ENCODE measurements at regions not wholly inside any gene's neighbourhood (a gene's known extent, or its start where the extent isn't known, plus 50 kb on each side); places are given as distances from the start of the nearest gene placed in this dataset.
A peak's percentile ranks its signal among the peaks of the same experiment; 100 is the strongest.

GRCh38 chr2:175559613-175560012, 378.1 kb upstream of the ATP5MC3 start:
- no peak for DNase-seq

DNA sequence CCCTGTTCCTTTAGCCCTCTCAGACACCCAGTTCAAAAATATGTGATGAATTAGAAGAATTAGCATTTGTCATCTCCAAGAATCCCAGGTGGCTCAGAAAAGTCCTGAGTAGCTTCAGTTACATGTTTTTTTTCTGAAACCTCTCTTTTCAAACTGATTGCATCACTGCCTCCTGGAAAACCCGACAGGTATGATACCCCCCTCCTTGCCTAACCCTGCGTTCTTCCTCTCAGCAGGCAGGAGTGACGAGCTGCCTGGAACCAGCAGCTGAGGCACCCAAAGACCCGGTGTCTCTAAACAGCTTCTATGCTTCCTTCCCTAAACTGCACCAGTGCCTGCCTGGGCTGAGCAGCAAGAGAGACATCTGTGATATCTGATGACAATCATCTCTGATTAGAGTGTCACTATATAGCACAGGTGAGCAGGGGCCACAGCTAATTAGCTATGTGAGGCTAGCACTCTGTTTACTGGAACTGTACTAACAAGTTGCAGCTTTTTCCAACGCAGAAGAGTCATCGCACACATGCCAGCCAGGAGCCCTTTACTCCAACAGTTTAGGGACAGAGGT, 376.4 kb upstream of the ATP5MC3 start:
- DNase-seq, result no peak

GRCh38 chr2:175553910-175554309, 372.4 kb upstream of the ATP5MC3 start:
- no peak for DNase-seq

GRCh38 chr2:175552902-175553301, 371.4 kb upstream of the ATP5MC3 start:
- DNase-seq, result no peak

GRCh38 chr2:175540421-175540820, 358.9 kb upstream of the ATP5MC3 start:
- no peak for DNase-seq

DNA sequence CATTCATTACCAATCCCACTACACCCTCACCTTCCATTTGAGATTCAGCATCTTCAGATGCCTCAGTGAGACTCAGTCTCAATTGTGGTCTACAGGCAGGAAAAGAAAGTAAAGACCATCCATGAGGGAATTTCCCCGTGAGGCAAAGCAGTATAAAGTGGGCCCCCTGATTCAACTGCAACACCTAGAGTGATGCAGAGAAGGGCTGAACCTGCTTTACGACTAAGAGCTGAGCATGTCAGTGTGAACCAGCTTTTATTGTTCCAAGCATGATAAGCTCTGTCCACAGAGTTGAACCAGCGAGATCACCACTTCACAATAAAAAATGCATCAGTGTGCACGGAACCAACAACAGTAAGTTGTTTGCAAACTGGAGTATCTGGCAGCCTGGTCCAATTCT, 357.6 kb upstream of the ATP5MC3 start:
- no peak for DNase-seq

- DNase-seq, result no peak
These were observed 354.5 kb upstream of the ATP5MC3 start for GRCh38 chr2:175536059-175536458.

DNA sequence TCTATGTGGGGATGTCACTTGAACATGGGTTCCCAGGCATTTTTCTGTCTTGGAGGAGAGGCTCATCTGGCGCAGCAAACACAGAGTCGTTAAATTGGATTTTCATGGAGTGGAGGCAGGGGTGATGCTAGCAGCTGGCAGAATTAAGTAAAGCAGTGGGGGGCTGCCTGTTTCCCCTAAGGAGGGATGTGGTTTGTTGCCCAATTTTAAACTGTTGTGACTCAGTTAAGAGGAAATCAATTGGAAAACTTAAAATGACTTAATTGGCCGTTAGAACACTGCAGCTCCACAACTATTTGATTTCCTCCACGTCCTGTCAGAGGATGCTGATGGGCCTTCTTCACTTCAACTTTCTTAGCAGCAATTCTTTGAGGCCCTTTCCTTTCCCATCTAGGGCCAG, 354.1 kb upstream of the ATP5MC3 start:
- no peak for DNase-seq

GRCh38 chr2:175525975-175526374, 344.5 kb upstream of the ATP5MC3 start:
- no peak for DNase-seq

DNA sequence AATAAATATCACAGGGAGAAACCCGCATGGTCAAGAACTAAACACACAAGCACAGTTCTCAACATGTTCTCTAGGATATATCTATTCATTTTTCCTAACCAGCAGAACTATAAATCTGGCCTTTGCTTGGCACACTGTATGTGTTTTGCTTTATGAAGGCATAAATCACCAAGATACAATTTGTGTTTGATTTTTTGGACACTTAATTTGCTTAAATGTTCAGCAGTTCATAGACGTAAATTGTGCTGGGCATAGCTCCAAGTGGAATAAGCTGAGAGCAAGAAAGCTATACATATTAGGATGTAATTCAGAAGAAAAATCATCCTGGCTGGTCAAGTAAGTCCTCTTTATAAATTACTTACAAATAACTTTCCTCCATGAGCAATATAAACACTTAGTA, 341.5 kb upstream of the ATP5MC3 start:
- no peak for DNase-seq

DNA sequence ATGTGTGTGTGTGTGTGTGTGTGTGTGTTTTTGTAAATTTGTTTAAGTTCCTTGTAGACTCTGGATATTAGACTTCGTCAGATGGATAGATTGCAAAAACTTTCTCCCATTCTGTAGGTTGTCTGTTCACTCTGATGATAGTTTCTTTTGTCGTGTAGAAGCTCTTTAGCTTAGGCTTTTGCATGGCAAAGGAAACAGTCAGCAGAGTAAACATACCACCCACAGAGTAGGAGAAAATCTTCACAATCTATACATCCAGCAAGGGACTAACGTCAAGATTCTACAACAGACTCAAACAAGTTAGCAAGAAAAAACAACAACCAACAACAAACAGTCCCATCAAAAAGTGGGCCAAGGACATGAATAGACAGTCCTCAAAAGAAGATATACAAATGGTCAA, 336.7 kb upstream of the ATP5MC3 start:
- no peak for DNase-seq

DNA sequence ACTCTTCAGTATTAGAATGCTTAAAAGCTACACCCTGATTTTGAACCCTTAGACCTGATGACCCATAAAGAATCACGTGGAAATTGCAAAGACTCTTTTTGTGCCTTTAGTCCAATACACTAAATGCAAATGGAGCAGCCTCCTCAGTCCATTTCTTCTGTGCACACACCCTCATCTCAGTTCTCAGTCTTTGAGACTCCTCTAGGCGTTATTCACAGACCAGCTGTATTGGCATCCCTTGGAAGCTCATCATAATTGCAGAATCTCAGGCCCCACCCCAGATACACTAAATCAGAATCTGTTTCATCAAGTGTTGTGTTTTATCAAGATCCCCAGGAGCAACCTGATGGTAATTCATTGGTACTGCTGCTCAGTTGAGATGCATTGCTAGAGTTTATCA, 335.0 kb upstream of the ATP5MC3 start:
- DNase-seq, result no peak

DNA sequence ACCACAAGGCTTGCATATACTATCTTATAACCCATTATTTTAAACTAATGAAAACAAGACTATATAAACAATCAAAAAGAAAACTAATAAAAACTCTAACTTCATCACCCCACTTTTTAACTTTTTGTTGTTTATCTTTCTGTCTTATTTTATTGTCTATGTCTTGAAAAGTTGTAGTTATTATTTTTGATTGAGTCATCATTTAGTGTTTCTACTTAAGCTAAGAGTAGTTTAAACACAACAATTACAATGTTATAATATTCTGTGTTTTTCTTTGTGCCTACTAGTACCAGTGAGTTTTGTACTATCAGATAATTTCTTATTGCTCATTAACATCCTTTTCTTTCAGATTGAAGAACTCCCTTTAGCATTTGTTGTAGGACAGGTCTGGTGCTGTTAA, 318.7 kb upstream of the ATP5MC3 start:
- no peak for DNase-seq

- DNase-seq, result peak; percentile 76
These were observed 308.9 kb upstream of the ATP5MC3 start for GRCh38 chr2:175490360-175490791.

DNA sequence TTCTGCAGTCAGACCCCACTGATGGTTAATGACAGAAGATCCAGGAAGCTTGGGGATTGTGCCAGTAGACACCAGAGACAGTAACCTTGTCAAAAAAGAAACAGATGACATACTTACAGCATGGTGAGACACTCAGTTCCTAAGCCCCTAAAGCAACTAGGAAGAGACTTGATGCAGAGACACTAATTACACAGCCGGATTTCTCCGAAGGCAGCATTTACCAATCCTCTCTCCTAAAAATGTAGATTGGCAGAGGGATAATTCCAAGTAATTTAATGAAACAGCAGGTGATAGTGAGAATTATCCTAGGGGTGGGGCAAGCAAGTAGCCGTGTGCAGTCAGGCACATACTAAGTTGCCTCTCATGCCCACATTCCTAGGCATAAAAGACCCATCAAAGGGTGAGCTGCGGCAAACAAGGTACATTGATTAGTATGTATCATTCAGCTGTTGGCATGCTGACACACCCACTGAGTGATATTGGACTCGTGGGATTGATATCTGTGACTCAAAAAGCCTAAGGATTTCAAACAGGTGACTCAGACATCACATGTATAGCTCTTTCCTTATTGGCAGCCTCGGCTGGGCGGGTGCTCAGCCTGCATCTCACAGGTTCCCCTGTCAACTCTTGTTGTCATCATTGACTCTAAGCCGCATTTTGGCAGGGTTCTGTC, 296.7 kb upstream of the ATP5MC3 start:
- DNase-seq, result peak; percentile 13

DNA sequence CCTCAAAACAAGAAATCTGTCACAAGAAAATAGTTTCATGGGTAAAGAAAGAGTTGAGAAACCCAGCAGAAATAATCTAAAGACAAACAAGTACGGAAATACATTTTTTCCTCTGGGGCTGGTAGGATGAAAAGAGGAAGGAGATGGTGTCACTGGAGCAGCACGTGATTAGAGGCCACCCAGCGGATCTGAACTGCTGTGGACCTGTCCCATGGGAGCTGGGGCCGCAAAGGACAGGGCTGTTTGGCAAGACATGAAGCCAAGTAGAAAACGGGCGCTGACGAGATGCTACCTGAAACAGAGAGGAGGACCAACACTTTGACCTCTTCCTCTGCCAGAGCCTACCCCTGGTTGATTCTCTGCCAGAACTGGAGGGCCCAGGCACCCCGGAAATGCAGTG, 295.4 kb upstream of the ATP5MC3 start:
- DNase-seq, result no peak

GRCh38 chr2:175476374-175476773, 294.9 kb upstream of the ATP5MC3 start:
- DNase-seq, result no peak

GRCh38 chr2:175475130-175475529, 293.6 kb upstream of the ATP5MC3 start:
- no peak for DNase-seq

- DNase-seq, result no peak
These were observed 287.1 kb upstream of the ATP5MC3 start for GRCh38 chr2:175468431-175469098.

GRCh38 chr2:175465101-175465500, 283.6 kb upstream of the ATP5MC3 start:
- DNase-seq, result no peak

GRCh38 chr2:175464311-175464670, 282.8 kb upstream of the ATP5MC3 start:
- DNase-seq, result no peak

- no peak for DNase-seq
These were observed 282.2 kb upstream of the ATP5MC3 start for GRCh38 chr2:175463589-175464310.

DNA sequence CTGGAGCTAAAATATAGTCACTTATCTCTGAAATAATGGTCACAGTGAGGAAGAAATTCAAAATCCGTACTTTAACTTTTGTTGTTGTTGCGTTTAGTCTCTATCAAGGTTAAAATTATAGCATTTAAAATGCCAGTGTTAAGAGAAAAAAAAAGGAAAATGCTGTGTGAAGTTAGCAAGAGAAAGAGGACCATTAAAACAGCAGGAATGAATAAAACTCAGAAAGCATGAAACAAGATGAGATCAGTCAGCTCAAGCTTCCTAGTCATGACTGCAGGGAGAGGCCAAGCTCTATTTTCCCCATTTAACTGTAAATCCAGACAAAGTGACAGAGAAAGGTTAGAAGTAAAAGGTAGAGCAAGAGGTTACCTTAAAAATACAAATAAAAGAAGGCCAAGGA, 281.7 kb upstream of the ATP5MC3 start:
- DNase-seq, result no peak

DNA sequence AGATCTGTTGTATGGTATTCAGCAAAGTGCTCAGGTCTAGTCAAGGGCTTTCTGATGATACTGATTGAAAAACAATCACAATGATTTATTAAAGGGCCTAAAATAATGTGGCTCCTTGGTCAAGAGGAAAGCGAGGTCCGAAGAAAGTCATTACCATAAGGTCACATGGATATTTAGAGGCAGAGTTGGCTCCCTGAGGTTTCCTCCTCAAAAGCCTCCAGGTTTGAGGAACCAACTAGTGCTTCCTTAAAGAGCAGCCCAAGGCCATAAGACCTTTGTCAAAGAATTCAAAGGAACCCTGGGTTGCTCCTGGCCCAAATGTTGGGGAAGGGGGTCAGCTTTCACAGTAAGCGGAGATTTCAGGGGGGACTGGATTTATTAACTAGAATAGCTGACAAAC, 280.7 kb upstream of the ATP5MC3 start:
- no peak for DNase-seq
